ENCODE measurements at regions not wholly inside any gene's neighbourhood (a gene's known extent, or its start where the extent isn't known, plus 50 kb on each side); places are given as distances from the start of the nearest gene placed in this dataset.

- no peak for TF ChIP-seq CTCF (IDR thresholded peaks at IDR 0.05; ENCODE audit: borderline replicate concordance, control extremely low read depth, extremely low read depth, insufficient read depth, missing control alignments)
- no peak for DNase-seq (ENCODE audit: low spot score)
- in situ Hi-C loops (cut with MboI; ENCODE audit: low sequenced_read_pairs, unreplicated experiment), result no loop called here
Measured at GRCh38 chr12:60333461-60333860, 737.6 kb downstream of the SLC16A7 start.

- TF ChIP-seq CTCF (IDR thresholded peaks at IDR 0.05; ENCODE audit: borderline replicate concordance, control extremely low read depth, extremely low read depth, insufficient read depth, missing control alignments), result no peak
- in situ Hi-C loops (cut with MboI; ENCODE audit: low sequenced_read_pairs, unreplicated experiment), result no loop called here
- DNase-seq (ENCODE audit: low spot score), result no peak
Measured at GRCh38 chr12:60335745-60336144, 739.9 kb downstream of the SLC16A7 start.

- in situ Hi-C loops (cut with MboI; ENCODE audit: low sequenced_read_pairs, unreplicated experiment), result no loop called here
- TF ChIP-seq CTCF (IDR thresholded peaks at IDR 0.05; ENCODE audit: borderline replicate concordance, control extremely low read depth, extremely low read depth, insufficient read depth, missing control alignments), result no peak
- DNase-seq (ENCODE audit: low spot score), result no peak
Measured at GRCh38 chr12:60337839-60338549, 742.2 kb downstream of the SLC16A7 start.

- no peak for TF ChIP-seq CTCF (IDR thresholded peaks at IDR 0.05; ENCODE audit: borderline replicate concordance, control extremely low read depth, extremely low read depth, insufficient read depth, missing control alignments)
- in situ Hi-C loops (cut with MboI; ENCODE audit: low sequenced_read_pairs, unreplicated experiment), result no loop called here
- no peak for DNase-seq (ENCODE audit: low spot score)
Measured at GRCh38 chr12:60345442-60345841, 749.6 kb downstream of the SLC16A7 start.

- TF ChIP-seq CTCF (IDR thresholded peaks at IDR 0.05; ENCODE audit: borderline replicate concordance, control extremely low read depth, extremely low read depth, insufficient read depth, missing control alignments), result no peak
- no peak for DNase-seq (ENCODE audit: low spot score)
- in situ Hi-C loops (cut with MboI; ENCODE audit: low sequenced_read_pairs, unreplicated experiment), result no loop called here
Measured at GRCh38 chr12:60349232-60349978, 753.6 kb downstream of the SLC16A7 start.

- no peak for TF ChIP-seq CTCF (IDR thresholded peaks at IDR 0.05; ENCODE audit: borderline replicate concordance, control extremely low read depth, extremely low read depth, insufficient read depth, missing control alignments)
- in situ Hi-C loops (cut with MboI; ENCODE audit: low sequenced_read_pairs, unreplicated experiment), result no loop called here
- no peak for DNase-seq (ENCODE audit: low spot score)
Measured at GRCh38 chr12:60387356-60387755, 791.5 kb downstream of the SLC16A7 start.

All from GM13976 (cell line).